ENCODE measurements at regions not wholly inside any gene's neighbourhood (a gene's known extent, or its start where the extent isn't known, plus 50 kb on each side); places are given as distances from the start of the nearest gene placed in this dataset.
"Not testable (repeated sequence)": the region's sequence is repeated elsewhere in the genome, so short reads cannot be mapped to it uniquely, and the experiment has no call there.

DNA sequence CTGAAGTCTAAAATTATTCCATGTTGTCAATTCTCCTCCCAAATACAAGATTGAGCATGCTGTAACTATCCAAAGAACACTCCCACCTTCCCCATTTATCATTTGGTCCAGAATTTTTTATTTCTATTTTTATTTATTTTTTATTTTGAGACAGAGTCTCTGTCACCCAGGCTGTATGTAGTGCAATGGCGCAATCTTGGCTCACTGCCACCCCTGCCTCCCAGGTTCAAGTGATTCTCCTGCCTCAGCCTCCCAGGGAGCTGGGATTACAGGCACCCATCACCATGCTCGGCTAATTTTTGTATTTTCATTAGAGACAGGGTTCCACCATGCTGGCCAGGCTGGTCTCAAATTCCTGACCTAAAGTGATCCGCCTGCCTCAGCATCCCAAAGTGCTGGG lies 306.8 kb downstream of the KLF12 start:
- no peak for DNase-seq
- POLR2A ChIA-PET = interaction anchor here (0.6 kb wide), 1 partner anchor 894 kb away, joined by 4 read pairs; no protein-coding TSS in a partner anchor
- Mint-ChIP-seq H3K27me3 (no peaks in the 10 kb centered on the region), H3K9me3 (peaks cover 2% of the 10 kb centered on the region), H3K4me1 (peaks cover 25% of the 10 kb centered on the region), H3K27ac (no peak overlapping the region), H3K4me3 (no peak overlapping the region), H3K36me3 (ENCODE audit: low read depth) (peaks cover 6% of the 10 kb centered on the region)
- CTCF ChIA-PET = no interaction called here

DNA sequence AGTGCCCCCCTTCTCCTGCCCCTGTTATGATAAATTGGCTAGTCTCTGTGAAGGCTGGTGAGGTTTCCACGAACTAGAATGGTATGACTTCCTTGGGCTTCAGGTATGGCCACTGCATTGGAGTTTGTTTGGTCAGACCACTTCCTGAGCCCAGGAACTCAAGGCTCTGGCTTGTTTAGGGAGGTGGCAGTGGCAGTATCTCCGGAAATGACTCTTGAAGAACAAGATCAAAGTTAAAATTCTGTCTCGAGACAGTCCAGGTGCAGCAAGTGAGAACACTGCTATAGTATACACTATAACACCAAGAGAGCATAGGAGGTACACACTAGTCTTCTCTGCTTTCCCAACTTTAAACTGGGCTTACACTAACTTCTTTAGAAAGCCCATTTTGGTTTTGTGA lies 309.1 kb downstream of the KLF12 start:
- peaks cover 25% of the 10 kb centered on the region for H3K4me1 Mint-ChIP-seq
- no peak overlapping the region for H3K4me3 Mint-ChIP-seq

DNA sequence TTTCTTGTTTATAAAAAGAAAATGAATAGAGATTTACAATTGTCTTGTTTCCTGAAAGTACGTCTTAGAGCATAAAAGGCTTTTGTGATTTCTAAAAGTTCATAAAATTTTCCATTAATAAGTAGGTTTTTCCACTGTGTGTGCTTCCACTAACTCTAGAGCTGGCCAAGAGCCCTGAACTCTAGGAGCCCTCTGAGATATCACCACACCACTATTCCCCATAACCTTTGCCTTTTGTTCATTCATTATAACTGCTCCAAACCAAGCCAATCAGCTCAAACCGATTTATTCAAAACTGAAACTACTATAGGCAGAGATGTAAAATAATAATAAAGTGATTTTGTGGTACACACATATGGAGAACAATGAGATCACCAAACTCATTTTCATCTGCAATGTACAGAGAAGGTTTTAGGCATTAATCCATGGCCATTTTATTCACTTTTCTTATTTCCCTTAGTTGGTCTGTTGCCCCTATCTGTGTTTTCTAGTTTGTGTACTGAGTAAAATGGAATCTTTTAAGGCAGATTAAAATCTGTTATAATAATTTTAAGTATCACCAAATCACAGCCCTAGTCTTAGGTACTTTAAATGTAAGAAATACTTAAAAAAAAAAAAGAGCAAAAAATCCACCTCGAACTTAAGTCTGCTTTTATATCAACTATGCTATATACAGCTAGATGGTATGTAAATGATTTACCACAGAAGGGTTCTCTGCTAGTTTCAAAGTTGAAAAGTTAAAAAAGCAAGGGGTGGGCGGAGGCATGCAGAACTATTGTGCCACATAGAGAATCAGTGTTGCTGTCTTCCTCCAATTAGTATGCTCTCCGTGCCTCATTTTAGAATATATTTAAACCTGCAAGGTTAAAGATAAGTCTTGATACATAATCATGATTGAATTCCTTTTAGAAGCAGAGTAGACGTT lies 311.3 kb downstream of the KLF12 start:
- POLR2A ChIA-PET = no interaction called here
- Mint-ChIP-seq H3K36me3 (ENCODE audit: low read depth) (peaks cover 9% of the 10 kb centered on the region), H3K4me1 (peaks cover 16% of the 10 kb centered on the region), H3K9me3 (peaks cover 2% of the 10 kb centered on the region), H3K27me3 (no peaks in the 10 kb centered on the region), H3K27ac (no peak overlapping the region), H3K4me3 (no peak overlapping the region)
- no peak for DNase-seq
- CTCF ChIA-PET = interaction anchor here (1.4 to 1.5 kb wide), 2 partner anchors 70 to 464 kb away, joined by 3 to 4 read pairs; no protein-coding TSS in a partner anchor

More for the DNA sequence above, 309.1 kb downstream of the KLF12 start:
- DNase-seq = peak; percentile 18
- Mint-ChIP-seq H3K27ac (peak overlapping the region; percentile 71), H3K9me3 (peaks cover 2% of the 10 kb centered on the region), H3K36me3 (ENCODE audit: low read depth) (peaks cover 6% of the 10 kb centered on the region), H3K27me3 (no peaks in the 10 kb centered on the region)
- POLR2A ChIA-PET = no interaction called here
- CTCF ChIA-PET = interaction anchor here (1.2 kb wide), 1 partner anchor 461 kb away, joined by 3 read pairs; no protein-coding TSS in a partner anchor

DNA sequence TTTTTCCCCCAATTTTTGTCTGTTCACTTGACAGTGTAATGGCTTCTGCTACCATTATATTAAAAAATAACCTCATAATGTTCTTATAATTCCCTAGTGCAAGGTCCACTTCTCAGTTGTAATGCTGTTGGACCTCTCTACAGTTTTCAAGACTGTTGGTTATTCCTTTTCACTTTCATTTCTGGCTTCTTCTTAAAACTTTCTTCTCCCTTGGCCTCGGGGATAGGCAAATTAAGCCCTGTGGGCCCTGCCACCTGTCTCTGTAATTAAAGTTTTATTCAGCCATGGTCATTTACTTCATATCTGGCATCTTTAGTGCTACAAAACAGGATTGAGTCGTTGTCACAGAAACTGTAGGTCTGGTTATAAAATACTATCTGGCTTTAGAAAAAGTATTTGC lies 313.5 kb downstream of the KLF12 start:
- peaks cover 11% of the 10 kb centered on the region for H3K4me1 Mint-ChIP-seq
- no peak for DNase-seq
- no peak overlapping the region for H3K4me3 Mint-ChIP-seq
- no peaks in the 10 kb centered on the region for H3K27me3 Mint-ChIP-seq
- H3K9me3 Mint-ChIP-seq = no peaks in the 10 kb centered on the region
- H3K27ac Mint-ChIP-seq = no peak overlapping the region
- POLR2A ChIA-PET = no interaction called here
- CTCF ChIA-PET = no interaction called here
- H3K36me3 Mint-ChIP-seq (ENCODE audit: low read depth) = peaks cover 13% of the 10 kb centered on the region

DNA sequence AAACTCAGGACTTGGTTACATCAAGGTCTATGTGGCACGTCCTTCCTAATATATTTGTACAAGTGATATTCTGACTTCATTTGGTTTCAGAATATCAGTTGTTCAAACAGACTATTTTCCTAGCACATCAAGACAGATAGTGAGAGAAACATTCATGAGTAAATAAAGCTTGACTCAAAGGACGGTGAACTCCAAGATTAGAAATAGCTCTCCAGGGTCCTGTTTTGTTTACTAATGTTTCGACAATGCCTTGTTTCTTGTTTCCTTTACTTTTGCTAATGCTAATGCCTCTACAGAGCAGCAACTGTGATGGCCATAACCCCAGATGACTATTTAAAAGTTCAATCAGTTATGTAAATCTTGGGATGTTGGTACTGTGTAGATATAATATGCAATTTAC lies 313.9 kb downstream of the KLF12 start:
- Mint-ChIP-seq H3K4me1 (peaks cover 7% of the 10 kb centered on the region), H3K9me3 (no peaks in the 10 kb centered on the region), H3K4me3 (no peak overlapping the region), H3K36me3 (ENCODE audit: low read depth) (peaks cover 14% of the 10 kb centered on the region), H3K27ac (no peak overlapping the region), H3K27me3 (no peaks in the 10 kb centered on the region)
- DNase-seq = no peak
- ChIA-PET POLR2A (no interaction called here), CTCF (no interaction called here)

DNA sequence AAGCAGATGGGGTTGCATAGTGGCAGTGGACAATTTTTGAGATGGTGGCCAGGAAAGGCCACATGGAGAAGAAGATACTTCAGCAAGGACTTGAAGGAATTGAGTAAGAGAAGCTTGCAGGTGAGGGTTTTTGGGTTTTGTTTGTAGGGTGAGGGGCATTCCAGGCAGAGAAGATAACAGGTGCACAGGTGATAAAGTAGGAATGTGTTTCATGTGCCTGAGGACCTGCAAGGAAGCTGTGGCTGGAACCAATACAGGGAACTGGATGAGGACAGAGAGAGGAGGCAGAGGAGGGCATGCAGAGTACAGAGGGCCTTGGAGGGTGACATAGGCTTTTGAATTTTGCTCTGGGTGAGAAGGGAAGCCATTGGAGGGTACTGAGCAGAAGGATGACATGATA lies 314.5 kb downstream of the KLF12 start:
- DNase-seq = no peak
- CTCF ChIA-PET = no interaction called here
- POLR2A ChIA-PET = no interaction called here
- Mint-ChIP-seq H3K4me1 (peaks cover 3% of the 10 kb centered on the region), H3K36me3 (ENCODE audit: low read depth) (peaks cover 16% of the 10 kb centered on the region), H3K27ac (no peak overlapping the region), H3K27me3 (no peaks in the 10 kb centered on the region), H3K4me3 (no peak overlapping the region), H3K9me3 (no peaks in the 10 kb centered on the region)

DNA sequence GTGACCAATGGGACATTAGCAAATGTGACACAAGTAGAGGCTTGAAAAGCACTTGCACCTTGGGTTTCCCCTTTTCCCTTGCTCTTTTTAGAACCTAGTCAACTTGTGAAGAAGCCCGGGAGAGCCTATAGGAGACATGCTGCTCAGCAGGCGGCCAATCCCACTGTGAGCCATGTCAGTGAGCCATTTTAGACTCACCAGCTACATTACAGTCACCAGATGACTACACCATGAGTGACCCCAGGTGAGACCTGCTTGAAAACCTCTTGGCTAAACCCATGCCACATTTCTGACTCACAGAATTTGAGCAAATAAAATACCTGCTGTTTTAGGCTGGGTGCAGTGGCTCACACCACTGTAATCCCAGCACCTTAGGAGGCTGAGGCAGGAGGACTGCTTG lies 317.5 kb downstream of the KLF12 start:
- Mint-ChIP-seq H3K4me3 (no peak overlapping the region), H3K36me3 (ENCODE audit: low read depth) (peaks cover 20% of the 10 kb centered on the region), H3K27me3 (no peaks in the 10 kb centered on the region), H3K27ac (no peak overlapping the region), H3K4me1 (no peaks in the 10 kb centered on the region), H3K9me3 (no peaks in the 10 kb centered on the region)
- no peak for DNase-seq
- ChIA-PET CTCF (interaction anchor here (0.6 kb wide), 1 partner anchor 19 kb away, joined by 3 read pairs; no protein-coding TSS in a partner anchor), POLR2A (no interaction called here)

DNA sequence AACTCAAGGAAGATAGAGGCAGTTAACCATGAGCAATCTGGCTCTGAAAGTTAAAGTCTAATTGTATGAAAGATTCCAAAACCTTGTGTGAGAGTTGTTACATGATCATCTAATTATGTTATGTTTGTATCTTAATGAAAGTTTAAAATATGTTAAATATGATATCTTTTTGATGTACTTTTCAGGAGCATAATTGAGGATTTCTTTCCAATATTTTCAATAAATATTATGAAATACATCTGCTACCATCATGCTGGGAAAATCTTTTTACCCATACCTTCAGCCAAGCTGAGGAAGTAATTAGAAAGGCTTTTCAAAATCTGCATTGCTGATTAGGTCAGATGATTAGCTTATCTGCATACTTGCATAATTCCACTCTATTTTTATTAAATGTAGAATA lies 318.4 kb downstream of the KLF12 start:
- H3K4me3 Mint-ChIP-seq = no peak overlapping the region
- H3K9me3 Mint-ChIP-seq = no peaks in the 10 kb centered on the region
- peaks cover 20% of the 10 kb centered on the region for H3K36me3 Mint-ChIP-seq (ENCODE audit: low read depth)
- ChIA-PET CTCF (no interaction called here), POLR2A (no interaction called here)
- no peak overlapping the region for H3K27ac Mint-ChIP-seq
- no peak for DNase-seq
- no peaks in the 10 kb centered on the region for H3K27me3 Mint-ChIP-seq
- no peaks in the 10 kb centered on the region for H3K4me1 Mint-ChIP-seq

DNA sequence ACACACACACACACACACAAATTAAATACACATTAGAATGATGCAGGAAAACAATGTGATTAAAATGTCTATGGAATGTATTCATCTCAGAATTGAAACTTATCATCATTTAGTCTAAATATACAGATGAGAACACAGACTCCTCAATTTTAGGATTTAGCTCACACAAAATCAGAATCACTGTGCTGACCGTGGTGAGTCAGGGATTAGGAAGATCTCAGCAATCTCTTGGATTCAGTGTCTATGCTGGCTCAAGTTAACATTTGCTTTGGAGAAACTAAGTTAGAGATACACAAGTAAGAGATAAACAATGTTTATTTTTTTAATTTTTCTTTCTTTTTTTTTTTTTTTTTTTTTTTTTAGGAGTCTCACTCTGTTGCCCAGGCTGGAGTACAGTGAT lies 323.6 kb downstream of the KLF12 start:
- Mint-ChIP-seq H3K36me3 (ENCODE audit: low read depth) (peaks cover 16% of the 10 kb centered on the region), H3K27ac (no peak overlapping the region), H3K4me3 (no peak overlapping the region), H3K9me3 (no peaks in the 10 kb centered on the region), H3K27me3 (no peaks in the 10 kb centered on the region), H3K4me1 (no peaks in the 10 kb centered on the region)
- ChIA-PET POLR2A (no interaction called here), CTCF (no interaction called here)
- no peak for DNase-seq

DNA sequence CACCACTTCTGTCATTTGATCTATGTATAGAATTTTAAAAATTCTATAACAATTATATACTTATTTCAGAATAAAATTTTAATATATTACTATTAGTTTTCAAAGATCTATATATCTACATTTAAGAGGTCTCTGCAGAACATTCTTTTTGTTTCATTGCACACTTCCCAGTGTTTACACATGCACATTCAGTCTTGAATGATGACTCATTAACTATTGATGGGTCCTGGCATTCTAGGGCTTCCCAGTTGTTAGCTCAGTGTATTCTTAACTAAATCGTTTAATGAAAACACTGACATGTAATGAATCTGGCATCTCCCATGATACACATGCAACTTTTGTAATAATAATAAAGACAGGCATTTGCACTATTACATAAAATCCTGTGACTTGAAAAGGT lies 324.6 kb downstream of the KLF12 start:
- H3K4me1 Mint-ChIP-seq = no peaks in the 10 kb centered on the region
- H3K36me3 Mint-ChIP-seq (ENCODE audit: low read depth) = peaks cover 9% of the 10 kb centered on the region
- ChIA-PET POLR2A (no interaction called here), CTCF (no interaction called here)
- no peaks in the 10 kb centered on the region for H3K9me3 Mint-ChIP-seq
- H3K27me3 Mint-ChIP-seq = no peaks in the 10 kb centered on the region
- DNase-seq = no peak
- no peak overlapping the region for H3K4me3 Mint-ChIP-seq
- no peak overlapping the region for H3K27ac Mint-ChIP-seq

DNA sequence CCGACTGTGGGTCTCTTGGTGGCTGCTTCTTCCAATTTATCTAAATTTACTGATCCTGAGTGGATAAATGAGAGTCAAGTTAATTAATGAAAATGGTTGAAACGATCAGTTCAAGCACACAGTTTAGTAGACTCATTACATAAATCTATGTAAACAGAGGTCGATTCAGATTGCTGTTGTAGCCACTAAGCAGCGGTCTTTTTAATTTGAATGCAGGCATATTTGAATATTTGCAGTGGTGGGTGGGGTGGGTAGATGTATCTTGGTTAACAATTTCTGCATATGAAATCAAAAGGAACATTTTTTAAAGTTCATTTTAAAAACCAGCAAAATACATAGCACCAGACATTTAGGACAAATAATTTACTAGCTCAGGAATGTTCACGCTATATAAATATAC lies 325.9 kb downstream of the KLF12 start:
- DNase-seq = no peak
- no peak overlapping the region for H3K27ac Mint-ChIP-seq
- no peaks in the 10 kb centered on the region for H3K27me3 Mint-ChIP-seq
- H3K36me3 Mint-ChIP-seq (ENCODE audit: low read depth) = peaks cover 14% of the 10 kb centered on the region
- POLR2A ChIA-PET = no interaction called here
- H3K9me3 Mint-ChIP-seq = no peaks in the 10 kb centered on the region
- no peak overlapping the region for H3K4me3 Mint-ChIP-seq
- CTCF ChIA-PET = interaction anchor here (1.3 kb wide), 1 partner anchor 478 kb away, joined by 3 read pairs; no protein-coding TSS in a partner anchor
- no peaks in the 10 kb centered on the region for H3K4me1 Mint-ChIP-seq

DNA sequence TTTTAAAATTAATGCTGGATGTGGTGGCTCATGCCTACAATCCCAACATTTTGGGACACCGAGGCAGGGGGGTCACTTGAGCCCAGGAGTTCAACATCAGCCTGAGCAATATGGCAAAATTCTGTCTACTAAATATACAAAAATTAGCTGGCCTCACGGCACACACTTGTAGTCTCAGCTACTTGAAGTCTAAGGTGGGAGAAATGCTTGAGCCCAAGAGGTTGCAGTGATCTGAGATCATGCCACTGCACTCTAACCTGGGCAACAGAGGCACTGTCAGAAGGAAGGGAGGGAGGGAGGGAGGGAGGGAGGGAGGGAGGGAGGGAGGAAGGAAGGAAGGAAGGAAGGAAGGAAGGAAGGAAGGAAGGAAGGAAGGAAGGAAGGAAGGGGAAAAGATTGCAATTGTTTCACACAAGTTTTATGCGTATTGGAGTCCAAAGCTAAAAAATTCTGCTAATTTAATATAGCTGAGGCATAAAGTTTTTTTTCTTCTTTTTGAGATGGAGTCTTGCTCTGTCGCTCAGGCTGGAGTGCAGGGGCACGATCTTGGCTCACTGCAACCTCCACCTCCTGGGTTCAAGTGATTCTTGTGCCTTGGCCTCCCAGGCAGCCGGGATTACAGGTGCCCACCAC lies 328.8 kb downstream of the KLF12 start:
- H3K27ac Mint-ChIP-seq; H3K4me3 Mint-ChIP-seq; H3K9me3 Mint-ChIP-seq; H3K4me1 Mint-ChIP-seq; CTCF ChIA-PET; DNase-seq; POLR2A ChIA-PET; H3K27me3 Mint-ChIP-seq; H3K36me3 Mint-ChIP-seq (ENCODE audit: low read depth): not testable (repeated sequence)

DNA sequence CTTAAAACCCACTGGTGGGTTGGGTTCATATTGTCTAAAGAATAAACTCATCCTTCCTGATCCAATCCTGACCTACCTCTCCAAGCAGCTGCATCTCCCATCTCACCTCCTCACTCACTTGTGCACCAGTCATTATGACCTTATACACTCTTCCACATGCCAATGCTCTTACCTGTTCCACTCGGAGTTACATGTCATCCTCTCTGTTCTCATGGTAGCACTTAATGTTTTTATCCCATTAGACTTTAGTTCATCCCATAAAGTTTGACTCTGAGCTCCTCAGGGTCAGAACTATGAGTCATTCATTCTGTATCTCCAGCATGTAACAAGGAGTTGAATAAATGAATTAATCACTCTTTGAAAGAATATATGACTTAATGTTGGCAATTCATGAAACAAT lies 330.2 kb downstream of the KLF12 start:
- ChIA-PET CTCF (no interaction called here), POLR2A (no interaction called here)
- H3K36me3 Mint-ChIP-seq (ENCODE audit: low read depth) = peaks cover 9% of the 10 kb centered on the region

DNA sequence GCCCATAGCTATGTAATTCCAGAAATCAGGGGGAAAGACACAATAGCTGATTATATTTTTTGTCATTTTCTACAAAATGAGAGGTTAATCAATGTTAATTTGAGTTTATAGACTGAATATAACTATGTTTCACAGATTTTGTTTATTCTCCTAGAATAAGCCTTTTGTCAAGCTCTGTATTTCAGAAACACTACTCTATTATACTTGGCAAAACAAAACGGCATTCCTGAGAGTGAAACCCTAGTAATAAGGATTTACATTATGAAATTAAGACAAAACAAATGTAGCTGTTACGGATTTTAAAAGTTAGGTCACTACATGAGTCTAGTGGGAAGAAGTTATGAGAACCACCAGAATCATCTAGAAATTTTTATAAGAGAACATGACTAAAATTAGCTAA lies 334.2 kb downstream of the KLF12 start:
- DNase-seq = no peak

More for the DNA sequence above, 330.2 kb downstream of the KLF12 start:
- Mint-ChIP-seq H3K4me1 (no peaks in the 10 kb centered on the region), H3K27ac (no peak overlapping the region), H3K27me3 (no peaks in the 10 kb centered on the region), H3K4me3 (no peak overlapping the region), H3K9me3 (peaks cover under 1% of the 10 kb centered on the region)
- DNase-seq = no peak

More for the DNA sequence above, 334.2 kb downstream of the KLF12 start:
- Mint-ChIP-seq H3K36me3 (ENCODE audit: low read depth) (peaks cover 21% of the 10 kb centered on the region), H3K4me1 (no peaks in the 10 kb centered on the region), H3K4me3 (no peak overlapping the region), H3K27ac (no peak overlapping the region), H3K27me3 (no peaks in the 10 kb centered on the region), H3K9me3 (peaks cover 2% of the 10 kb centered on the region)
- ChIA-PET POLR2A (no interaction called here), CTCF (no interaction called here)
